ENCODE measurements at regions not wholly inside any gene's neighbourhood (a gene's known extent, or its start where the extent isn't known, plus 50 kb on each side); places are given as distances from the start of the nearest gene placed in this dataset.

DNA sequence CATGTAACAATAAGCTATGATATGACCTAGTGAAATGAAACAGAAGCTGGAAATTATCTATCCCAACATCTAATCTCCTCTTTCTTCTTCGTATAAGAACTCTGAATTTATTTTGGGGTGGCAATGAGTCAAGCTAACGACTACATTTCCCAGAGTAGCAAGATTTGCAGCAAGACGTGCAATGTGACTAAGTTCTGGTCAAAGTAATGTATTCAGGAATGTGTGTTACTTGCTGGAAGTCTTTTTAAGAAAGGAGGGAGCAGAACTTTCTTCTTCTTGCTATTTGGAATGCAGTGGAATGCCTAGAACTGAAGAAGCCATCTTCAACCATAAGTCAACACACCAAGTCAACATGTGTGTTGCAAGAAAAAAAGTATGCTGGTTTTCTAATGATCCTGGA is 406.6 kb upstream of the MEF2C start:
- Histone ChIP-seq H2BK15ac (ENCODE audit: low read length) (no peak overlapping the region), H3K9me3 (ENCODE audit: insufficient read depth in 2 of 2, low read depth in 1 of 2, low read length in 1 of 2) (no peaks in the 10 kb centered on the region), H4K5ac (ENCODE audit: insufficient read length, low read depth, low read length) (no peak overlapping the region), H2BK12ac (ENCODE audit: low read depth, low read length) (no peak overlapping the region), H3K4ac (replicated peaks; ENCODE audit: insufficient read length, low read depth, low read length) (no peak overlapping the region), H4K20me1 (replicated peaks in 1 of 2; ENCODE audit: control insufficient read depth in 1 of 2, insufficient read depth in 2 of 2, low read length in 2 of 2) (no peaks in the 10 kb centered on the region), H3K56ac (replicated peaks; ENCODE audit: insufficient read length, low read depth, low read length) (no peak overlapping the region), H3K14ac (ENCODE audit: insufficient read length) (no peak overlapping the region), H4K8ac (ENCODE audit: extremely low read depth, insufficient read depth, low read length) (no peak overlapping the region), H3K79me2 (ENCODE audit: control insufficient read depth in 1 of 2, insufficient read depth in 2 of 2, low read length in 2 of 2) (no peaks in the 10 kb centered on the region), H3K18ac (ENCODE audit: extremely low read depth, low read length) (no peak overlapping the region), H3K4me1 (replicated peaks in 1 of 4; ENCODE audit: control insufficient read depth in 3 of 4, insufficient read depth in 4 of 4, low read length in 3 of 4) (no peaks in the 10 kb centered on the region), H3K27ac (ENCODE audit: low read depth, low read length) (no peak overlapping the region), H3K9ac (replicated peaks in 1 of 4; ENCODE audit: extremely low read depth in 1 of 4, low read depth in 3 of 4, low read length in 3 of 4) (no peak overlapping the region), H3K79me1 (ENCODE audit: low read depth, low read length) (no peaks in the 10 kb centered on the region), H2AK5ac (ENCODE audit: low read depth, low read length) (no peak overlapping the region), H3K27me3 (replicated peaks in 1 of 4; ENCODE audit: control insufficient read depth in 3 of 4, extremely low read depth in 1 of 4, insufficient read depth in 3 of 4, low read length in 3 of 4) (no peaks in the 10 kb centered on the region), H2BK20ac (ENCODE audit: low read length) (no peak overlapping the region), H2BK120ac (replicated peaks; ENCODE audit: low read depth, low read length) (no peak overlapping the region), H3K4me3 (ENCODE audit: extremely low read depth in 1 of 4, insufficient read depth in 2 of 4, low read depth in 3 of 4, low read length in 4 of 4) (no peak overlapping the region), H2BK5ac (ENCODE audit: low read depth, low read length) (no peak overlapping the region), H3K23ac (ENCODE audit: insufficient read length) (no peak overlapping the region), H3K23me2 (ENCODE audit: low read depth, low read length) (no peaks in the 10 kb centered on the region), H2AFZ (ENCODE audit: low read length) (peak overlapping the region; percentile 12; the same call in 1 of the 2 replicates), H4K91ac (replicated peaks; ENCODE audit: insufficient read length, low read length) (no peak overlapping the region), H3K36me3 (ENCODE audit: control insufficient read depth in 2 of 4, insufficient read depth in 4 of 4, low read length in 3 of 4) (no peaks in the 10 kb centered on the region), H3K4me2 (ENCODE audit: insufficient read depth in 1 of 2, low read depth in 2 of 2, low read length in 2 of 2) (no peak overlapping the region)
- CTCF ChIA-PET (ENCODE audit: partially characterized antibody) = interaction anchor here (0.5 kb wide), 1 partner anchor 242 kb away, joined by 3 read pairs; no protein-coding TSS in a partner anchor
- 90% methylated on average over 3 of the region's 3 CpGs; no CpG with 5 or more reads in 1 of the 2 experiments for WGBS, 2 experiments (ENCODE audit: extremely low coverage in 1 of 2, insufficient coverage in 1 of 2, insufficient read length in 1 of 2, insufficient replicate concordance in 2 of 2, low coverage in 1 of 2, low lambda C conversion rate in 2 of 2, missing lambda C conversion rate in 1 of 2)
- POLR2A ChIA-PET (ENCODE audit: partially characterized antibody) = no interaction called here
- no peak for DNase-seq (ENCODE audit: low read depth in 1 of 2, low spot score in 2 of 2)
- no peak for FAIRE-seq
- TF ChIP-seq EZH2 (IDR thresholded peaks at IDR 0.05; ENCODE audit: low read depth, low read length, severe bottlenecking) (no peak), RXRA (IDR thresholded peaks at IDR 0.05; ENCODE audit: insufficient read depth, low read depth, low read length) (no peak), RFX5 (IDR thresholded peaks at IDR 0.05; ENCODE audit: borderline replicate concordance, low read depth, low read length) (no peak)
